Epithelial cell of esophagus (primary cell): ENCODE measurements at regions not wholly inside any gene's neighbourhood (a gene's known extent, or its start where the extent isn't known, plus 50 kb on each side); places are given as distances from the start of the nearest gene placed in this dataset.

Experiments used
- DNase-seq: peaks from one replicate; pipeline ENCODE4 v3.0.0; 2010; ENCODE audit warnings: low read depth
- H3K4me3 ChIP-seq: 2 replicates; pipeline ENCODE4 v1.5.1; 2011; ENCODE audit warnings: mild to moderate bottlenecking, low read length, control low read depth
- CTCF ChIP-seq: IDR thresholded peaks from 2 replicates; pipeline ENCODE4 v1.5.1; 2011; ENCODE audit warnings: low read depth, mild to moderate bottlenecking, low read length, control low read depth, inconsistent platforms; ENCODE audit not compliant: insufficient read depth; ENCODE audit errors: missing control alignments

- no peak for DNase-seq
- no peak for TF ChIP-seq CTCF
- H3K4me3 ChIP-seq, result no peak overlapping the region
These were observed 185.5 kb upstream of the ANKH start for GRCh38 chr5:15056988-15057592.

GRCh38 chr5:15044521-15044920, 172.9 kb upstream of the ANKH start:
- no peak for DNase-seq
- H3K4me3 ChIP-seq, result no peak overlapping the region
- no peak for TF ChIP-seq CTCF

GRCh38 chr5:15037247-15037908, 165.8 kb upstream of the ANKH start:
- no peak for DNase-seq
- no peak overlapping the region for H3K4me3 ChIP-seq
- TF ChIP-seq CTCF, result no peak

GRCh38 chr5:15034379-15034778, 162.8 kb upstream of the ANKH start:
- no peak overlapping the region for H3K4me3 ChIP-seq
- TF ChIP-seq CTCF, result no peak
- DNase-seq, result no peak

- no peak overlapping the region for H3K4me3 ChIP-seq
- no peak for TF ChIP-seq CTCF
- DNase-seq, result no peak
These were observed 159.6 kb upstream of the ANKH start for GRCh38 chr5:15031180-15031579.

GRCh38 chr5:15027764-15028163, 156.2 kb upstream of the ANKH start:
- TF ChIP-seq CTCF, result no peak
- H3K4me3 ChIP-seq, result no peak overlapping the region
- DNase-seq, result no peak

- H3K4me3 ChIP-seq, result no peak overlapping the region
- TF ChIP-seq CTCF, result no peak
- no peak for DNase-seq
These were observed 155.4 kb upstream of the ANKH start for GRCh38 chr5:15026944-15027343.
